Lower lobe of right lung (tissue), 2 donors: ENCODE measurements at regions not wholly inside any gene's neighbourhood (a gene's known extent, or its start where the extent isn't known, plus 50 kb on each side); places are given as distances from the start of the nearest gene placed in this dataset.

Source experiments
- ATAC-seq, 2 donors: fragments of 200-7000 bp; cut with Tn5 transposase; one replicate each; pipeline ENCODE4 v1.9.1; 2020 to 2022; ENCODE audit warnings: mild to moderate bottlenecking in 2 of 2, moderate library complexity in 2 of 2
- DNase-seq: peaks from one replicate; pipeline ENCODE4 v3.0.0-alpha.2; 2020
- H3K27ac ChIP-seq: fragments of 200-600 bp; one replicate; pipeline ENCODE4 v1.8.0; 2022
- H3K27me3 ChIP-seq: fragments of 200-600 bp; one replicate; pipeline ENCODE4 v1.8.0; 2022; ENCODE audit warnings: low read depth
- H3K36me3 ChIP-seq: fragments of 200-600 bp; one replicate; pipeline ENCODE4 v1.8.0; 2022; ENCODE audit warnings: mild to moderate bottlenecking
- H3K4me1 ChIP-seq: fragments of 200-600 bp; one replicate; pipeline ENCODE4 v1.8.0; 2022
- H3K4me3 ChIP-seq: fragments of 200-600 bp; one replicate; pipeline ENCODE4 v1.8.0; 2022; ENCODE audit warnings: mild to moderate bottlenecking
- H3K9me3 ChIP-seq: fragments of 200-600 bp; one replicate; pipeline ENCODE4 v1.8.0; 2022
- CTCF ChIP-seq: fragments of 200-600 bp; IDR thresholded peaks from one replicate; pipeline ENCODE4 v1.8.0; 2022; ENCODE audit warnings: antibody characterized with exemption, mild to moderate bottlenecking
- intact Hi-C: fragments of 100-400 bp; cut with DNase I; formaldehyde crosslinking; loops from one replicate; pipeline ENCODE4 v1.11.0; 2022
- donor health status: DM: no; HTN: yes; CAD: no; lungs with severe emphysema.

- Histone ChIP-seq H3K9me3 (no peaks in the 10 kb centered on the region), H3K4me3 (no peak overlapping the region), H3K27me3 (no peaks in the 10 kb centered on the region), H3K4me1 (no peaks in the 10 kb centered on the region), H3K27ac (no peak overlapping the region), H3K36me3 (no peaks in the 10 kb centered on the region)
- DNase-seq, result no peak
- no peak for ATAC-seq
- no peak for TF ChIP-seq CTCF
- intact Hi-C loops, result no loop called here
Observed at GRCh38 chrX:25596921-25597320, 541.2 kb upstream of the MAGEB18 start.

DNA sequence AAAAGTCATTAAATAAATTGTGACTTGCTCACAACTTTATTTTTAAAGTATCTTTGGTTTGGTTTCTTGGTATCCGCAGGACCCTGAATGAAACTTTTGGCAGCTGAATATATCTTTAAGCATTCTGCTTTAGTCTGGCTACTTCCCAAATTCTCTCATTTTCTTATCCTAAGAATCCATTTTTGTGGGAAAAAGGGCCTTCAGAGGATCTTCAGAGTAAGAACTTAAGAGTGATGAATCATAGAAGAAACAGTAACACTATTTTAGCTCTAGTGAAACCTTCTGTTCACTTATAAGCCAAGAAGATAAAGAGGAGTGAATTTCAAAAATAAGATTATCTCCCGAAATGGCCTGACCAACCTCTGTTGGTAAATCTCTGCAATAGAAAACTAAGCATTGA is 540.6 kb upstream of the MAGEB18 start:
- Histone ChIP-seq H3K4me3 (no peak overlapping the region), H3K27me3 (no peaks in the 10 kb centered on the region), H3K27ac (no peak overlapping the region), H3K9me3 (no peaks in the 10 kb centered on the region), H3K4me1 (no peaks in the 10 kb centered on the region), H3K36me3 (no peaks in the 10 kb centered on the region)
- intact Hi-C loops, result no loop called here
- no peak for TF ChIP-seq CTCF
- ATAC-seq (no peak), DNase-seq (no peak)

DNA sequence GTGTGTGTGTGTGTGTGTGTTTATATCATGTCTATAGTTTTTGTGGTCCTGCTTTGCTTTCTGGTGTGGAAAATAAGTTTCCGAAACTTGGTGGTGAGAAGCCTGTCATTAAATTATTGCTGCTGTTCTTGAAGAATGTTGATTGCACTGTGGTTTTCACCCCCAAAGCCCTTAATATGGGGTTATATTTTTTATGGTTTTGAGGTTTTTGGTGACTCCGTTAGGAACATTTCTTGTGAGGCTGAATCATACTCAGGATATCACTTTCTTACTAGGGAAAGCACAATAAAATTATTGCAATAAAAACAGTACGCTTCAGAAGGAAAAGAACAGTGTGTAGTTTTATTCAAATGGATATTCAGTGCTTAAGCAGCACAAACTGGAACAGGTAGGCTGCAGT is 539.1 kb upstream of the MAGEB18 start:
- Histone ChIP-seq H3K27me3 (no peaks in the 10 kb centered on the region), H3K9me3 (no peaks in the 10 kb centered on the region), H3K36me3 (no peaks in the 10 kb centered on the region), H3K27ac (no peak overlapping the region), H3K4me1 (no peaks in the 10 kb centered on the region), H3K4me3 (no peak overlapping the region)
- ATAC-seq (no peak), DNase-seq (no peak)
- intact Hi-C loops, result no loop called here
- no peak for TF ChIP-seq CTCF

GRCh38 chrX:25600776-25601175 is 537.4 kb upstream of the MAGEB18 start:
- Histone ChIP-seq H3K27ac (no peak overlapping the region), H3K4me1 (no peaks in the 10 kb centered on the region), H3K36me3 (no peaks in the 10 kb centered on the region), H3K9me3 (no peaks in the 10 kb centered on the region), H3K4me3 (no peak overlapping the region), H3K27me3 (no peaks in the 10 kb centered on the region)
- no peak for DNase-seq
- intact Hi-C loops, result no loop called here
- TF ChIP-seq CTCF, result no peak
- no peak for ATAC-seq

GRCh38 chrX:25601323-25601722 is 536.8 kb upstream of the MAGEB18 start:
- no peak overlapping the region for H3K4me3 ChIP-seq
- H3K27me3 ChIP-seq, result no peaks in the 10 kb centered on the region
- H3K4me1 ChIP-seq, result no peaks in the 10 kb centered on the region
- ATAC-seq (no peak), DNase-seq (no peak)
- no peak for TF ChIP-seq CTCF
- no peaks in the 10 kb centered on the region for H3K9me3 ChIP-seq
- intact Hi-C loops, result no loop called here
- no peak overlapping the region for H3K27ac ChIP-seq
- H3K36me3 ChIP-seq, result no peaks in the 10 kb centered on the region

DNA sequence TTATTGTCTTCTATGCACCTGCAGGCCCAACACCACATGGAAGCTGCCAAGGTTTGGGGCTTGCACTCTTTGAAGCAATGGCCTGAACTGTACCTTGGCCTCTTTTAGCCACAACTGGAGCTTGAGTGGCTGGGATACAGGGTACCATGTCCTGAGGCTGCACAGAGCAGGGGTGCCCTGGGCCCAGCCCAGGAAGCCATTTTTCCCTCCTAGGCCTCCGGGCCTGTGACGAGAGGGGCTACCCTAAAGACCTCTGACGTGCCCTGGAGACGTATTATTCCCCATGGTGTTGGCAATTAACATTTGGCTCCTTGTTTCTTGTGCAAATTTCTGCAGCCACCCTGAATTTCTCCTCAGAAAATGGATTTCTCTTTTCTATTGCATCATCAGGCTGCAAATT is 519.9 kb upstream of the MAGEB18 start:
- Histone ChIP-seq H3K27me3 (no peaks in the 10 kb centered on the region), H3K36me3 (no peaks in the 10 kb centered on the region), H3K4me3 (no peak overlapping the region), H3K9me3 (no peaks in the 10 kb centered on the region), H3K27ac (no peak overlapping the region), H3K4me1 (no peaks in the 10 kb centered on the region)
- intact Hi-C loops, result no loop called here
- no peak for DNase-seq
- no peak for ATAC-seq
- no peak for TF ChIP-seq CTCF
